Stimulated activated CD4-positive, alpha-beta T cell treated with anti-CD3 and anti-CD28 coated beads, TNF-alpha, amount 100 ng/mL, for 48 hours (primary cell): ENCODE measurements at regions not wholly inside any gene's neighbourhood (a gene's known extent, or its start where the extent isn't known, plus 50 kb on each side); places are given as distances from the start of the nearest gene placed in this dataset.
"Not testable (repeated sequence)": the region's sequence is repeated elsewhere in the genome, so short reads cannot be mapped to it uniquely, and the experiment has no call there.

Source experiments
- DNase-seq, 3 donors: peaks; one replicate each; pipeline ENCODE4 v3.0.0-alpha.2; 2020; ENCODE audit warnings: low read depth in 3 of 3

GRCh38 chr2:8597094-8597493 lies 84.8 kb upstream of the ID2 start:
- DNase-seq, result no peak

- no peak for DNase-seq
These were observed 84.2 kb upstream of the ID2 start for GRCh38 chr2:8597559-8598225.

GRCh38 chr2:8598295-8599165 lies 83.3 kb upstream of the ID2 start:
- no peak for DNase-seq

GRCh38 chr2:8599421-8600242 lies 82.2 kb upstream of the ID2 start:
- DNase-seq, result no peak

GRCh38 chr2:8600456-8600855 lies 81.4 kb upstream of the ID2 start:
- no peak for DNase-seq

- DNase-seq, result no peak
These were observed 79.0 kb upstream of the ID2 start for GRCh38 chr2:8602809-8603208.

GRCh38 chr2:8603356-8603755 lies 78.5 kb upstream of the ID2 start:
- not testable (repeated sequence) for DNase-seq

GRCh38 chr2:8604262-8604661 lies 77.6 kb upstream of the ID2 start:
- no peak for DNase-seq

GRCh38 chr2:8605351-8606065 lies 76.3 kb upstream of the ID2 start:
- no peak for DNase-seq

- no peak for DNase-seq
These were observed 75.6 kb upstream of the ID2 start for GRCh38 chr2:8606226-8606625.

- no peak for DNase-seq
These were observed 75.0 kb upstream of the ID2 start for GRCh38 chr2:8606649-8607550.

- DNase-seq, result no peak
These were observed 74.2 kb upstream of the ID2 start for GRCh38 chr2:8607606-8608005.

- peak in 1 of 3 donors; percentile 35 for DNase-seq
These were observed 73.4 kb upstream of the ID2 start for GRCh38 chr2:8608411-8608954.

GRCh38 chr2:8609357-8609811 lies 72.5 kb upstream of the ID2 start:
- no peak for DNase-seq

GRCh38 chr2:8610775-8611174 lies 71.1 kb upstream of the ID2 start:
- DNase-seq, result not testable (repeated sequence)

GRCh38 chr2:8611246-8611645 lies 70.6 kb upstream of the ID2 start:
- DNase-seq, result no peak

GRCh38 chr2:8611700-8612099 lies 70.2 kb upstream of the ID2 start:
- no peak for DNase-seq

- DNase-seq, result no peak
These were observed 69.1 kb upstream of the ID2 start for GRCh38 chr2:8612734-8613179.

GRCh38 chr2:8613207-8613999 lies 68.5 kb upstream of the ID2 start:
- not testable (repeated sequence) for DNase-seq
